HCT116 (cell line): ENCODE measurements at regions not wholly inside any gene's neighbourhood (a gene's known extent, or its start where the extent isn't known, plus 50 kb on each side); places are given as distances from the start of the nearest gene placed in this dataset.

Source experiments
- ATAC-seq: fragments of 200-7000 bp; cut with Tn5 transposase; 2 replicates; pipeline ENCODE4 v1.9.1; 2020; ENCODE audit warnings: mild to moderate bottlenecking, moderate library complexity
- BruUV-seq: library from RNA; stranded (reverse); fragments of 400-500 nt; replicated peaks from 2 replicates; lab custom pipeline; 2021; lab: Mats Ljungman, UMichigan
- CTCF ChIA-PET: fragments of 300-600 bp; sonication (Branson Sonifier 250); formaldehyde crosslinking; loops from one replicate; lab custom pipeline; 2021; ENCODE audit warnings: antibody characterized with exemption; lab: Charles Lee
- POLR2A ChIA-PET: fragments of 300-600, 350-600 bp; sonication (Branson Sonifier 250); formaldehyde crosslinking; loops from one replicate; lab custom pipeline; 2021; ENCODE audit warnings: antibody characterized with exemption; lab: Charles Lee
- RAD21 ChIA-PET, 2 experiments: fragments of 300-600 bp; sonication (Branson Sonifier 250); formaldehyde crosslinking; loops; one replicate each; lab custom pipeline; 2023; ENCODE audit warnings: low total read pairs in 2 of 2; ENCODE audit not compliant: uncharacterized antibody in 2 of 2, unreplicated experiment in 2 of 2, low non-redundant PET in 1 of 2; lab: Charles Lee
- DNase-seq: peaks from one replicate; pipeline ENCODE4 v3.0.0-alpha.2; 2010; ENCODE audit warnings: low read depth, low spot score
- H2AFZ ChIP-seq: fragments of 200-600 bp; shearing (Covaris generic), sonication (generic); 2 replicates; pipeline ENCODE4 v1.6.1; 2017; ENCODE audit warnings: low read depth, mixed run types, mixed read lengths, antibody characterized with exemption, low read length; ENCODE audit not compliant: poor library complexity, severe bottlenecking
- H3K27ac ChIP-seq: 2 replicates; pipeline ENCODE4 v1.5.1; 2012; ENCODE audit warnings: low read depth, low read length
- H3K27me3 ChIP-seq: fragments of 200-600 bp; sonication (generic); 2 replicates; pipeline ENCODE4 v1.6.1; 2016; ENCODE audit warnings: mixed run types, low read length, mixed read lengths; ENCODE audit not compliant: insufficient read depth
- H3K36me3 ChIP-seq, 2 experiments: fragments of 200-500 bp in 1 of 2; fragments of 200-600 bp in 1 of 2; sonication (Bioruptor generic) in 1 of 2; sonication (generic) in 1 of 2; 2 replicates each; pipeline versions ENCODE4 v1.5.1 to v1.6.1; 2014 to 2016; ENCODE audit warnings: low read length in 2 of 2, inconsistent platforms in 1 of 2, mixed read lengths in 1 of 2, mixed run types in 1 of 2; ENCODE audit not compliant: insufficient read depth in 2 of 2, control insufficient read depth in 1 of 2
- H3K4me1 ChIP-seq, 2 experiments: fragments of 200-600 bp in 1 of 2; sonication (generic) in 1 of 2; 2 replicates each; pipeline versions ENCODE4 v1.5.1 to v1.6.1; 2012 to 2017; ENCODE audit warnings: low read length in 2 of 2, inconsistent platforms in 1 of 2, mild to moderate bottlenecking in 1 of 2, mixed read lengths in 1 of 2, mixed run types in 1 of 2, moderate library complexity in 1 of 2; ENCODE audit not compliant: insufficient read depth in 2 of 2, control insufficient read depth in 1 of 2
- H3K4me2 ChIP-seq: fragments of 200-600 bp; sonication (generic); 2 replicates; pipeline ENCODE4 v1.6.1; 2017; ENCODE audit warnings: mixed run types, low read length, mixed read lengths
- H3K4me3 ChIP-seq, 2 experiments: fragments of 200-600 bp in 1 of 2; sonication (generic) in 1 of 2; replicated peaks in 1 of 2; 2 replicates each; pipeline ENCODE4 v1.5.1; 2011 to 2016; ENCODE audit warnings: low read length in 2 of 2, control low read depth in 1 of 2, low read depth in 1 of 2, mild to moderate bottlenecking in 1 of 2, mixed read lengths in 1 of 2, mixed run types in 1 of 2
- H3K79me2 ChIP-seq: fragments of 200-600 bp; sonication (generic); 2 replicates; pipeline ENCODE4 v1.6.1; 2017; ENCODE audit warnings: mild to moderate bottlenecking, mixed run types, low read length, moderate library complexity, mixed read lengths; ENCODE audit not compliant: insufficient read depth
- H3K9ac ChIP-seq: fragments of 200-600 bp; sonication (generic); 2 replicates; pipeline ENCODE4 v1.6.1; 2016; ENCODE audit warnings: low read length, mixed read lengths
- H3K9me2 ChIP-seq: fragments of 200-600 bp; sonication (generic), shearing (Covaris generic); 2 replicates; pipeline ENCODE4 v1.6.1; 2017; ENCODE audit warnings: mixed run types, mild to moderate bottlenecking, moderate library complexity; ENCODE audit not compliant: insufficient read depth
- H3K9me3 ChIP-seq, 2 experiments: fragments of 200-500 bp in 1 of 2; fragments of 200-600 bp in 1 of 2; sonication (Bioruptor generic) in 1 of 2; sonication (generic) in 1 of 2; 2 replicates each; pipeline ENCODE4 v1.6.1; 2014 to 2017; ENCODE audit warnings: low read length in 2 of 2, mixed read lengths in 2 of 2, inconsistent platforms in 1 of 2, low read depth in 1 of 2, mild to moderate bottlenecking in 1 of 2, mixed run types in 1 of 2, moderate library complexity in 1 of 2; ENCODE audit not compliant: control insufficient read depth in 1 of 2, insufficient read depth in 1 of 2
- H4K20me1 ChIP-seq: fragments of 200-600 bp; sonication (generic), shearing (Covaris generic); 2 replicates; pipeline ENCODE4 v1.6.1; 2017; ENCODE audit warnings: mixed run types, mild to moderate bottlenecking, moderate library complexity; ENCODE audit not compliant: insufficient read depth
- CBX3 ChIP-seq: IDR thresholded peaks from 2 replicates; pipeline ENCODE4 v1.6.1; 2012; ENCODE audit warnings: low read depth
- POLR2A ChIP-seq: IDR thresholded peaks from 2 replicates; pipeline ENCODE4 v1.7.0; 2011; ENCODE audit warnings: borderline replicate concordance; ENCODE audit not compliant: insufficient read depth, insufficient read length; ENCODE audit errors: extremely low read depth
- POLR2AphosphoS5 ChIP-seq: IDR thresholded peaks from 2 replicates; pipeline ENCODE4 v1.6.1; 2011; ENCODE audit warnings: mild to moderate bottlenecking, low read depth, low read length, moderate library complexity
- RAD21 ChIP-seq: IDR thresholded peaks from 2 replicates; pipeline ENCODE4 v1.6.1; 2012; ENCODE audit warnings: low read depth, mild to moderate bottlenecking
- SP1 ChIP-seq: IDR thresholded peaks from 2 replicates; pipeline ENCODE4 v1.6.1; 2012; ENCODE audit warnings: low read depth
- TCF7L2 ChIP-seq: IDR thresholded peaks from 2 replicates; pipeline ENCODE4 v1.7.0; 2011; ENCODE audit warnings: borderline replicate concordance, inconsistent platforms; ENCODE audit not compliant: insufficient read depth, insufficient read length; ENCODE audit errors: extremely low read depth
- ZFX ChIP-seq: fragments of 450-650 bp; IDR thresholded peaks from 2 replicates; pipeline ENCODE4 v1.6.1; 2017
- ZNF274 ChIP-seq: fragments of 200-500 bp; sonication (Bioruptor generic); IDR thresholded peaks from 2 replicates; pipeline ENCODE4 v1.6.1; 2014; ENCODE audit warnings: mild to moderate bottlenecking, low read depth, low read length, inconsistent platforms
- intact Hi-C: fragments of 100-400 bp; cut with micrococcal nuclease; formaldehyde crosslinking; loops from 2 replicates; pipeline ENCODE4 v1.10.0; 2022
- TF ChIP-seq, protein P1 (sequence below): IDR thresholded peaks from 2 replicates; pipeline ENCODE4 v1.6.1; 2012
- TF ChIP-seq, protein P2 (sequence below): IDR thresholded peaks from 2 replicates; pipeline ENCODE4 v1.6.1; 2011; ENCODE audit warnings: mild to moderate bottlenecking, low read length, moderate library complexity; ENCODE audit not compliant: insufficient replicate concordance; ENCODE audit errors: extremely low read depth

DNA sequence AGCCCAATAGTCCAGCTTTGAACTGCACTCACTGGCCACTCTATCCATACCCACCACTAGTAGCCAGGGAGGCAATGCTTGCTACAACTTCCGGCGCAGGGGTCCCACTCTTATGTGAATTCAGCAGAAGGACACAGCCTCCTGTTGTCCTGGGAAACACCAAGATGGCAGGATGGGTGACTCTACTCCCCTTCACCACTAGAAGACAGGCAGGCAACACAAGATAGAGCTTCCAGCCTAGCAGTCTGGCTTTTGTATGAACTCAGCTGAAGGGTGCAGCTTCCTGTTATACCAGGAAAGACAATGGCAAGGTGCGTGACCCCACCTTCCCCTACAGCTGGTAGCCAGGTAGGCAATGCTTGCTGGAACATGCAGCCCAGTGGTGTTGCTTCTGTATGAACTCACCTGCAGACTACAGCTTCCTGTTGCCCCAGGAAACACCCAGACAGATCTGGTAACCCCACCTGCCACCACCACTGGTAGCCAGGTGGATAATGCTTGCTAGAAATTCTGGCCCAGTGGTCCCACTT lies 205.2 kb upstream of the KIRREL3 start:
- Histone ChIP-seq H3K9ac (no peak overlapping the region), H4K20me1 (no peaks in the 10 kb centered on the region), H3K27me3 (no peaks in the 10 kb centered on the region), H3K4me2 (no peak overlapping the region), H3K9me3 (peaks cover 3 to 21% of the 10 kb centered on the region in 2 experiments; a peak in 2 of 4 replicates), H2AFZ (no peak overlapping the region), H3K79me2 (no peaks in the 10 kb centered on the region), H3K4me1 (no peaks in the 10 kb centered on the region), H3K4me3 (no peak overlapping the region), H3K27ac (no peak overlapping the region), H3K9me2 (no peaks in the 10 kb centered on the region), H3K36me3 (no peaks in the 10 kb centered on the region)
- ChIA-PET CTCF (no interaction called here), RAD21 (no interaction called here), POLR2A (no interaction called here)
- BruUV-seq: no TSS peak
- ATAC-seq (no peak), DNase-seq (no peak)
- TF ChIP-seq ZFX: no peak
- TF ChIP-seq CBX3: no peak
- TF ChIP-seq, protein P1, sequence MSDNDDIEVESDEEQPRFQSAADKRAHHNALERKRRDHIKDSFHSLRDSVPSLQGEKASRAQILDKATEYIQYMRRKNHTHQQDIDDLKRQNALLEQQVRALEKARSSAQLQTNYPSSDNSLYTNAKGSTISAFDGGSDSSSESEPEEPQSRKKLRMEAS: no peak
- TF ChIP-seq POLR2AphosphoS5: no peak
- TF ChIP-seq, protein P2, sequence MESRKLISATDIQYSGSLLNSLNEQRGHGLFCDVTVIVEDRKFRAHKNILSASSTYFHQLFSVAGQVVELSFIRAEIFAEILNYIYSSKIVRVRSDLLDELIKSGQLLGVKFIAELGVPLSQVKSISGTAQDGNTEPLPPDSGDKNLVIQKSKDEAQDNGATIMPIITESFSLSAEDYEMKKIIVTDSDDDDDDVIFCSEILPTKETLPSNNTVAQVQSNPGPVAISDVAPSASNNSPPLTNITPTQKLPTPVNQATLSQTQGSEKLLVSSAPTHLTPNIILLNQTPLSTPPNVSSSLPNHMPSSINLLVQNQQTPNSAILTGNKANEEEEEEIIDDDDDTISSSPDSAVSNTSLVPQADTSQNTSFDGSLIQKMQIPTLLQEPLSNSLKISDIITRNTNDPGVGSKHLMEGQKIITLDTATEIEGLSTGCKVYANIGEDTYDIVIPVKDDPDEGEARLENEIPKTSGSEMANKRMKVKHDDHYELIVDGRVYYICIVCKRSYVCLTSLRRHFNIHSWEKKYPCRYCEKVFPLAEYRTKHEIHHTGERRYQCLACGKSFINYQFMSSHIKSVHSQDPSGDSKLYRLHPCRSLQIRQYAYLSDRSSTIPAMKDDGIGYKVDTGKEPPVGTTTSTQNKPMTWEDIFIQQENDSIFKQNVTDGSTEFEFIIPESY: no peak
- TF ChIP-seq RAD21: no peak
- no peak for TF ChIP-seq SP1
- no peak for TF ChIP-seq POLR2A
- no peak for TF ChIP-seq TCF7L2
- no peak for TF ChIP-seq ZNF274
- intact Hi-C loops: no loop called here
